ENCODE measurements at regions not wholly inside any gene's neighbourhood (a gene's known extent, or its start where the extent isn't known, plus 50 kb on each side); places are given as distances from the start of the nearest gene placed in this dataset.

GRCh38 chr7:128168667-128169210, 72.3 kb upstream of the LEP start:
- DNase-seq: peak; percentile 49
- peaks cover 6 to 11% of the 10 kb centered on the region in 2 experiments; a peak in 2 of 4 replicates for H3K4me1 ChIP-seq (ENCODE audit: control insufficient read depth in 1 of 2, insufficient read depth in 2 of 2, low read depth in 1 of 2, low read length in 1 of 2)
- ChIA-PET CTCF (interaction anchor here (0.7 to 22.8 kb wide), 3 partner anchors 23 to 38 kb away, joined by 3 to 175 read pairs (median 53); no protein-coding TSS in a partner anchor), POLR2A (no interaction called here)
- WGBS (ENCODE audit: low lambda C conversion rate): 88% methylated on average over 16 of the region's 16 CpGs
- H3K9me2 ChIP-seq: no peaks in the 10 kb centered on the region
- TF ChIP-seq, protein P1, sequence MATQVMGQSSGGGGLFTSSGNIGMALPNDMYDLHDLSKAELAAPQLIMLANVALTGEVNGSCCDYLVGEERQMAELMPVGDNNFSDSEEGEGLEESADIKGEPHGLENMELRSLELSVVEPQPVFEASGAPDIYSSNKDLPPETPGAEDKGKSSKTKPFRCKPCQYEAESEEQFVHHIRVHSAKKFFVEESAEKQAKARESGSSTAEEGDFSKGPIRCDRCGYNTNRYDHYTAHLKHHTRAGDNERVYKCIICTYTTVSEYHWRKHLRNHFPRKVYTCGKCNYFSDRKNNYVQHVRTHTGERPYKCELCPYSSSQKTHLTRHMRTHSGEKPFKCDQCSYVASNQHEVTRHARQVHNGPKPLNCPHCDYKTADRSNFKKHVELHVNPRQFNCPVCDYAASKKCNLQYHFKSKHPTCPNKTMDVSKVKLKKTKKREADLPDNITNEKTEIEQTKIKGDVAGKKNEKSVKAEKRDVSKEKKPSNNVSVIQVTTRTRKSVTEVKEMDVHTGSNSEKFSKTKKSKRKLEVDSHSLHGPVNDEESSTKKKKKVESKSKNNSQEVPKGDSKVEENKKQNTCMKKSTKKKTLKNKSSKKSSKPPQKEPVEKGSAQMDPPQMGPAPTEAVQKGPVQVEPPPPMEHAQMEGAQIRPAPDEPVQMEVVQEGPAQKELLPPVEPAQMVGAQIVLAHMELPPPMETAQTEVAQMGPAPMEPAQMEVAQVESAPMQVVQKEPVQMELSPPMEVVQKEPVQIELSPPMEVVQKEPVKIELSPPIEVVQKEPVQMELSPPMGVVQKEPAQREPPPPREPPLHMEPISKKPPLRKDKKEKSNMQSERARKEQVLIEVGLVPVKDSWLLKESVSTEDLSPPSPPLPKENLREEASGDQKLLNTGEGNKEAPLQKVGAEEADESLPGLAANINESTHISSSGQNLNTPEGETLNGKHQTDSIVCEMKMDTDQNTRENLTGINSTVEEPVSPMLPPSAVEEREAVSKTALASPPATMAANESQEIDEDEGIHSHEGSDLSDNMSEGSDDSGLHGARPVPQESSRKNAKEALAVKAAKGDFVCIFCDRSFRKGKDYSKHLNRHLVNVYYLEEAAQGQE (IDR thresholded peaks at IDR 0.05; ENCODE audit: low read depth, low read length): peak; percentile 97
- no peak for TF ChIP-seq POLR2AphosphoS5 (IDR thresholded peaks at IDR 0.05; ENCODE audit: low read depth, low read length)
- H3K79me2 ChIP-seq (ENCODE audit: insufficient read depth): no peaks in the 10 kb centered on the region
- H3F3A ChIP-seq (replicated peaks; ENCODE audit: insufficient read depth): peaks cover 16% of the 10 kb centered on the region
- H3K27ac ChIP-seq (ENCODE audit: low read depth in 2 of 2, low read length in 1 of 2): no peak overlapping the region
- no peaks in the 10 kb centered on the region for H3K36me3 ChIP-seq (replicated peaks in 1 of 2; ENCODE audit: control insufficient read depth in 1 of 2, insufficient read depth in 2 of 2, low read length in 1 of 2)
- H3K9me3 ChIP-seq: no peaks in the 10 kb centered on the region
- H3K4me2 ChIP-seq: no peak overlapping the region
- no peak overlapping the region for H3K9ac ChIP-seq
- H2AFZ ChIP-seq (ENCODE audit: low read depth): no peak overlapping the region
- no peaks in the 10 kb centered on the region; the same call in 1 of the 2 replicates for H3K27me3 ChIP-seq (ENCODE audit: insufficient read depth)
- H3K4me3 ChIP-seq (ENCODE audit: low read depth in 2 of 2, low read length in 1 of 2): no peak overlapping the region
- H4K20me1 ChIP-seq (ENCODE audit: insufficient read depth): no peaks in the 10 kb centered on the region

GRCh38 chr7:128170461-128170860, 70.6 kb upstream of the LEP start:
- Histone ChIP-seq H3K27ac (ENCODE audit: low read depth in 2 of 2, low read length in 1 of 2) (no peak overlapping the region), H3K9me3 (no peaks in the 10 kb centered on the region), H3K4me1 (ENCODE audit: control insufficient read depth in 1 of 2, insufficient read depth in 2 of 2, low read depth in 1 of 2, low read length in 1 of 2) (peaks cover 0 to 11% of the 10 kb centered on the region in 2 experiments; a peak in 2 of 4 replicates), H3K9ac (no peak overlapping the region), H3K27me3 (ENCODE audit: insufficient read depth) (no peaks in the 10 kb centered on the region; the same call in 1 of the 2 replicates), H3K4me2 (no peak overlapping the region), H3K4me3 (ENCODE audit: low read depth in 2 of 2, low read length in 1 of 2) (no peak overlapping the region), H3K79me2 (ENCODE audit: insufficient read depth) (no peaks in the 10 kb centered on the region), H4K20me1 (ENCODE audit: insufficient read depth) (no peaks in the 10 kb centered on the region), H2AFZ (ENCODE audit: low read depth) (no peak overlapping the region), H3K9me2 (no peaks in the 10 kb centered on the region), H3K36me3 (replicated peaks in 1 of 2; ENCODE audit: control insufficient read depth in 1 of 2, insufficient read depth in 2 of 2, low read length in 1 of 2) (no peaks in the 10 kb centered on the region), H3F3A (replicated peaks; ENCODE audit: insufficient read depth) (no peaks in the 10 kb centered on the region)
- CTCF ChIA-PET: interaction anchor here (1.1 to 22.8 kb wide), 5 partner anchors 34 to 412 kb away, joined by 3 to 175 read pairs (median 3); no protein-coding TSS in a partner anchor
- TF ChIP-seq FOXM1 (IDR thresholded peaks at IDR 0.05; ENCODE audit: low read depth) (no peak), GABPA (IDR thresholded peaks at IDR 0.05; ENCODE audit: low read depth) (no peak), RXRA (IDR thresholded peaks at IDR 0.05; ENCODE audit: borderline replicate concordance, low read depth) (no peak), MXI1 (IDR thresholded peaks at IDR 0.05; ENCODE audit: low read depth, low read length) (no peak)
- no peak for DNase-seq
- WGBS (ENCODE audit: low lambda C conversion rate): 77% methylated on average over 1 of the region's 1 CpG
- POLR2A ChIA-PET: no interaction called here
